ENCODE measurements at regions not wholly inside any gene's neighbourhood (a gene's known extent, or its start where the extent isn't known, plus 50 kb on each side); places are given as distances from the start of the nearest gene placed in this dataset.

- H3K27me3 Mint-ChIP-seq, result no peaks in the 10 kb centered on the region
- H3K4me1 Mint-ChIP-seq (ENCODE audit: low read depth), result peaks cover 16% of the 10 kb centered on the region
- H3K4me3 Mint-ChIP-seq, result no peak overlapping the region
- H3K27ac Mint-ChIP-seq, result no peak overlapping the region
- ChIA-PET POLR2A (interaction anchor here (1.1 kb wide), 2 partner anchors 13 to 117 kb away, joined by 3 read pairs; no protein-coding TSS in a partner anchor), CTCF (no interaction called here)
- DNase-seq, result no peak
- no peaks in the 10 kb centered on the region for H3K36me3 Mint-ChIP-seq
- intact Hi-C loops (cut with micrococcal nuclease), result loop anchor here (2.0 kb wide), 2 partner anchors 34 to 324 kb away; no protein-coding TSS in a partner anchor
- no peaks in the 10 kb centered on the region for H3K9me3 Mint-ChIP-seq
Observed at GRCh38 chr2:37552339-37552738, 119.1 kb downstream of the CDC42EP3 start.

- intact Hi-C loops (cut with micrococcal nuclease), result loop anchor here (2.0 kb wide), 2 partner anchors 33 to 323 kb away; no protein-coding TSS in a partner anchor
- H3K4me1 Mint-ChIP-seq (ENCODE audit: low read depth), result peaks cover 16% of the 10 kb centered on the region
- CTCF ChIA-PET, result interaction anchor here (0.7 kb wide), 1 partner anchor 371 kb away, joined by 3 read pairs; no protein-coding TSS in a partner anchor
- H3K27ac Mint-ChIP-seq, result no peak overlapping the region
- DNase-seq, result no peak
- H3K27me3 Mint-ChIP-seq, result no peaks in the 10 kb centered on the region
- H3K4me3 Mint-ChIP-seq, result no peak overlapping the region
- no peaks in the 10 kb centered on the region for H3K36me3 Mint-ChIP-seq
- POLR2A ChIA-PET, result no interaction called here
- H3K9me3 Mint-ChIP-seq, result no peaks in the 10 kb centered on the region
Observed at GRCh38 chr2:37553411-37554154, 117.9 kb downstream of the CDC42EP3 start.

GRCh38 chr2:37554155-37554510 lies 117.3 kb downstream of the CDC42EP3 start:
- H3K27ac Mint-ChIP-seq, result no peak overlapping the region
- peaks cover 19% of the 10 kb centered on the region for H3K4me1 Mint-ChIP-seq (ENCODE audit: low read depth)
- no peak overlapping the region for H3K4me3 Mint-ChIP-seq
- H3K36me3 Mint-ChIP-seq, result no peaks in the 10 kb centered on the region
- no peak for DNase-seq
- intact Hi-C loops (cut with micrococcal nuclease), result no loop called here
- POLR2A ChIA-PET, result no interaction called here
- H3K9me3 Mint-ChIP-seq, result no peaks in the 10 kb centered on the region
- CTCF ChIA-PET, result no interaction called here
- no peaks in the 10 kb centered on the region for H3K27me3 Mint-ChIP-seq

- Mint-ChIP-seq H3K9me3 (no peaks in the 10 kb centered on the region), H3K4me1 (ENCODE audit: low read depth) (peaks cover 19% of the 10 kb centered on the region), H3K27ac (no peak overlapping the region), H3K27me3 (no peaks in the 10 kb centered on the region), H3K36me3 (no peaks in the 10 kb centered on the region), H3K4me3 (no peak overlapping the region)
- no peak for DNase-seq
- intact Hi-C loops (cut with micrococcal nuclease), result no loop called here
- CTCF ChIA-PET, result no interaction called here
- POLR2A ChIA-PET, result no interaction called here
Observed at GRCh38 chr2:37554687-37555086, 116.8 kb downstream of the CDC42EP3 start.

- intact Hi-C loops (cut with micrococcal nuclease), result no loop called here
- CTCF ChIA-PET, result no interaction called here
- Mint-ChIP-seq H3K36me3 (no peaks in the 10 kb centered on the region), H3K27ac (no peak overlapping the region), H3K27me3 (no peaks in the 10 kb centered on the region), H3K4me3 (no peak overlapping the region), H3K4me1 (ENCODE audit: low read depth) (peaks cover 17% of the 10 kb centered on the region), H3K9me3 (no peaks in the 10 kb centered on the region)
- peak; percentile 51 for DNase-seq
- POLR2A ChIA-PET, result no interaction called here
Observed at GRCh38 chr2:37555457-37555856, 116.0 kb downstream of the CDC42EP3 start.

GRCh38 chr2:37556256-37556655 lies 115.2 kb downstream of the CDC42EP3 start:
- H3K4me3 Mint-ChIP-seq, result no peak overlapping the region
- no peak for DNase-seq
- H3K9me3 Mint-ChIP-seq, result no peaks in the 10 kb centered on the region
- no peaks in the 10 kb centered on the region for H3K27me3 Mint-ChIP-seq
- intact Hi-C loops (cut with micrococcal nuclease), result no loop called here
- no peak overlapping the region for H3K27ac Mint-ChIP-seq
- ChIA-PET CTCF (no interaction called here), POLR2A (no interaction called here)
- peaks cover 21% of the 10 kb centered on the region for H3K4me1 Mint-ChIP-seq (ENCODE audit: low read depth)
- H3K36me3 Mint-ChIP-seq, result no peaks in the 10 kb centered on the region

GRCh38 chr2:37558623-37559022 lies 112.8 kb downstream of the CDC42EP3 start:
- Mint-ChIP-seq H3K4me3 (no peak overlapping the region), H3K27me3 (no peaks in the 10 kb centered on the region), H3K36me3 (no peaks in the 10 kb centered on the region), H3K9me3 (no peaks in the 10 kb centered on the region), H3K4me1 (ENCODE audit: low read depth) (peaks cover 18% of the 10 kb centered on the region), H3K27ac (no peak overlapping the region)
- POLR2A ChIA-PET, result no interaction called here
- no peak for DNase-seq
- CTCF ChIA-PET, result interaction anchor here (1.0 kb wide), 1 partner anchor 19 kb away, joined by 4 read pairs; no protein-coding TSS in a partner anchor
- intact Hi-C loops (cut with micrococcal nuclease), result no loop called here

GRCh38 chr2:37560241-37560848 lies 111.1 kb downstream of the CDC42EP3 start:
- intact Hi-C loops (cut with micrococcal nuclease), result loop anchor here (2.0 kb wide), 1 partner anchor 74 kb away; no protein-coding TSS in a partner anchor
- H3K27me3 Mint-ChIP-seq, result no peaks in the 10 kb centered on the region
- no peak for DNase-seq
- H3K4me1 Mint-ChIP-seq (ENCODE audit: low read depth), result peaks cover 18% of the 10 kb centered on the region
- POLR2A ChIA-PET, result no interaction called here
- CTCF ChIA-PET, result interaction anchor here (1.0 kb wide), 1 partner anchor 164 kb away, joined by 3 read pairs; no protein-coding TSS in a partner anchor
- H3K27ac Mint-ChIP-seq, result no peak overlapping the region
- H3K9me3 Mint-ChIP-seq, result no peaks in the 10 kb centered on the region
- H3K4me3 Mint-ChIP-seq, result no peak overlapping the region
- no peaks in the 10 kb centered on the region for H3K36me3 Mint-ChIP-seq

- H3K36me3 Mint-ChIP-seq, result no peaks in the 10 kb centered on the region
- POLR2A ChIA-PET, result no interaction called here
- H3K4me3 Mint-ChIP-seq, result no peak overlapping the region
- H3K27me3 Mint-ChIP-seq, result no peaks in the 10 kb centered on the region
- no peak for DNase-seq
- intact Hi-C loops (cut with micrococcal nuclease), result loop anchor here (2.0 kb wide), 1 partner anchor 74 kb away; no protein-coding TSS in a partner anchor
- no peak overlapping the region for H3K27ac Mint-ChIP-seq
- peaks cover 18% of the 10 kb centered on the region for H3K4me1 Mint-ChIP-seq (ENCODE audit: low read depth)
- H3K9me3 Mint-ChIP-seq, result no peaks in the 10 kb centered on the region
- CTCF ChIA-PET, result interaction anchor here (0.7 to 1.0 kb wide), 2 partner anchors 10 to 165 kb away, joined by 3 read pairs; no protein-coding TSS in a partner anchor
Observed at GRCh38 chr2:37560863-37561614, 110.4 kb downstream of the CDC42EP3 start.

- ChIA-PET CTCF (interaction anchor here (0.7 kb wide), 1 partner anchor 11 kb away, joined by 3 read pairs; no protein-coding TSS in a partner anchor), POLR2A (no interaction called here)
- Mint-ChIP-seq H3K9me3 (no peaks in the 10 kb centered on the region), H3K36me3 (no peaks in the 10 kb centered on the region), H3K27ac (peak overlapping the region; percentile 40), H3K4me1 (ENCODE audit: low read depth) (peaks cover 21% of the 10 kb centered on the region), H3K4me3 (no peak overlapping the region), H3K27me3 (no peaks in the 10 kb centered on the region)
- DNase-seq, result peak; percentile 68
- intact Hi-C loops (cut with micrococcal nuclease), result loop anchor here (2.0 kb wide), 1 partner anchor 73 kb away; no protein-coding TSS in a partner anchor
Observed at GRCh38 chr2:37561615-37562569, 109.5 kb downstream of the CDC42EP3 start.

- ChIA-PET CTCF (no interaction called here), POLR2A (no interaction called here)
- no peak overlapping the region for H3K27ac Mint-ChIP-seq
- peaks cover 24% of the 10 kb centered on the region for H3K4me1 Mint-ChIP-seq (ENCODE audit: low read depth)
- H3K27me3 Mint-ChIP-seq, result no peaks in the 10 kb centered on the region
- no peak overlapping the region for H3K4me3 Mint-ChIP-seq
- no peak for DNase-seq
- H3K36me3 Mint-ChIP-seq, result no peaks in the 10 kb centered on the region
- intact Hi-C loops (cut with micrococcal nuclease), result no loop called here
- no peaks in the 10 kb centered on the region for H3K9me3 Mint-ChIP-seq
Observed at GRCh38 chr2:37563375-37564015, 107.9 kb downstream of the CDC42EP3 start.

Measured in activated CD4-positive, alpha-beta memory T cell treated with anti-CD3 and anti-CD28 coated beads for 36 hours (primary cell).